HEK293 (cell line): ENCODE measurements at regions not wholly inside any gene's neighbourhood (a gene's known extent, or its start where the extent isn't known, plus 50 kb on each side); places are given as distances from the start of the nearest gene placed in this dataset.
A peak's percentile ranks its signal among the peaks of the same experiment; 100 is the strongest.

Experiments
- CTCF ChIA-PET: fragments of 350-600 bp; formaldehyde crosslinking; extraction: SDS; loops from one replicate; lab custom pipeline; 2021; ENCODE audit warnings: antibody characterized with exemption; lab: Yijun Ruan, JAX
- POLR2A ChIA-PET: fragments of 300-600 bp; formaldehyde crosslinking; extraction: SDS; loops from one replicate; lab custom pipeline; 2020; ENCODE audit warnings: antibody characterized with exemption, inconsistent platforms; lab: Yijun Ruan, JAX
- H3K27ac ChIP-seq: fragments of 200-500 bp; sonication (Bioruptor generic); 2 replicates; pipeline ENCODE4 v1.5.1; 2014; ENCODE audit warnings: low read depth, low read length, control low read depth, inconsistent platforms; ENCODE audit errors: extremely low read depth
- H3K36me3 ChIP-seq, 2 experiments: fragments of 200-500 bp in 1 of 2; sonication (Bioruptor generic) in 1 of 2; 1 replicate in 1 of 2; 2 replicates in 1 of 2; pipeline ENCODE4 v1.5.1; 2014 to 2017; ENCODE audit warnings: inconsistent platforms in 2 of 2, low read length in 2 of 2; ENCODE audit not compliant: control insufficient read depth in 2 of 2, insufficient read depth in 1 of 2
- H3K4me1 ChIP-seq: fragments of 200-500 bp; sonication (Bioruptor generic); 2 replicates; pipeline ENCODE4 v1.5.1; 2014; ENCODE audit warnings: mild to moderate bottlenecking, low read length, inconsistent platforms; ENCODE audit not compliant: control insufficient read depth, insufficient read depth
- H3K4me3 ChIP-seq: 2 replicates; pipeline ENCODE4 v1.5.1; 2011; ENCODE audit warnings: low read depth, mild to moderate bottlenecking, control low read depth, low read length, moderate library complexity
- H3K9me3 ChIP-seq: fragments of 200-500 bp; sonication (Bioruptor generic); 2 replicates; pipeline ENCODE4 v1.5.1; 2014; ENCODE audit warnings: low read depth, low read length, inconsistent platforms; ENCODE audit not compliant: control insufficient read depth, insufficient read depth
- BCL11B ChIP-seq: fragments of 450-650 bp; formaldehyde crosslinking; IDR thresholded peaks from 2 replicates; pipeline ENCODE4 v1.5.1; 2016; ENCODE audit warnings: low read depth, missing biosample characterization, missing genetic modification characterization
- GLIS1 ChIP-seq: fragments of 450-650 bp; formaldehyde crosslinking; IDR thresholded peaks from 2 replicates; pipeline ENCODE4 v1.5.1; 2016; ENCODE audit warnings: missing biosample characterization, missing genetic modification characterization
- KLF1 ChIP-seq: fragments of 450-650 bp; formaldehyde crosslinking; IDR thresholded peaks from 2 replicates; pipeline ENCODE4 v1.5.1; 2016; ENCODE audit warnings: missing biosample characterization, missing genetic modification characterization
- KLF8 ChIP-seq: fragments of 450-650 bp; formaldehyde crosslinking; IDR thresholded peaks from 2 replicates; pipeline ENCODE4 v1.5.1; 2016; ENCODE audit warnings: missing biosample characterization, missing genetic modification characterization
- PRDM1 ChIP-seq: fragments of 450-650 bp; formaldehyde crosslinking; IDR thresholded peaks from 2 replicates; pipeline ENCODE4; 2016; ENCODE audit warnings: missing biosample characterization, missing genetic modification characterization
- RBAK ChIP-seq: fragments of 450-650 bp; formaldehyde crosslinking; IDR thresholded peaks from 2 replicates; pipeline ENCODE4 v1.5.1; 2016; ENCODE audit warnings: missing biosample characterization, missing genetic modification characterization
- TCF7L2 ChIP-seq: IDR thresholded peaks from 2 replicates; pipeline ENCODE4 v1.6.1; 2011; ENCODE audit warnings: low read depth, mild to moderate bottlenecking, inconsistent platforms, low read length, moderate library complexity, borderline replicate concordance
- ZFP41 ChIP-seq: fragments of 450-650 bp; formaldehyde crosslinking; IDR thresholded peaks from 2 replicates; pipeline ENCODE4 v1.5.1; 2016; ENCODE audit warnings: missing biosample characterization, missing genetic modification characterization, borderline replicate concordance
- ZIC2 ChIP-seq: fragments of 450-650 bp; formaldehyde crosslinking; IDR thresholded peaks from 2 replicates; pipeline ENCODE4 v1.5.1; 2016; ENCODE audit warnings: missing biosample characterization, missing genetic modification characterization
- ZNF24 ChIP-seq: fragments of 450-650 bp; formaldehyde crosslinking; IDR thresholded peaks from 2 replicates; pipeline ENCODE4 v1.5.1; 2016; ENCODE audit warnings: missing biosample characterization, missing genetic modification characterization
- ZNF311 ChIP-seq: fragments of 450-650 bp; formaldehyde crosslinking; IDR thresholded peaks from 2 replicates; pipeline ENCODE4 v1.5.1; 2017; ENCODE audit warnings: missing biosample characterization, missing genetic modification characterization, borderline replicate concordance
- ZNF394 ChIP-seq: fragments of 450-650 bp; formaldehyde crosslinking; IDR thresholded peaks from 2 replicates; pipeline ENCODE4 v1.5.1; 2016; ENCODE audit warnings: missing biosample characterization, missing genetic modification characterization, mild to moderate bottlenecking, moderate library complexity, borderline replicate concordance
- ZNF501 ChIP-seq: fragments of 450-650 bp; formaldehyde crosslinking; IDR thresholded peaks from 2 replicates; pipeline ENCODE4 v1.5.1; 2016; ENCODE audit warnings: missing biosample characterization, missing genetic modification characterization
- ZNF624 ChIP-seq: fragments of 450-650 bp; formaldehyde crosslinking; IDR thresholded peaks from 2 replicates; pipeline ENCODE4 v1.5.1; 2017; ENCODE audit warnings: missing biosample characterization, missing genetic modification characterization
- ZNF677 ChIP-seq: fragments of 450-650 bp; IDR thresholded peaks from 2 replicates; pipeline ENCODE4 v1.5.0; 2018; ENCODE audit warnings: missing biosample characterization, mild to moderate bottlenecking, missing genetic modification characterization, moderate library complexity
- ZNF747 ChIP-seq: fragments of 450-650 bp; formaldehyde crosslinking; IDR thresholded peaks from 2 replicates; pipeline ENCODE4 v1.5.1; 2016; ENCODE audit warnings: missing biosample characterization, missing genetic modification characterization
- ZNF830 ChIP-seq: fragments of 450-650 bp; IDR thresholded peaks from 2 replicates; pipeline ENCODE4 v1.5.0; 2018; ENCODE audit warnings: missing biosample characterization, missing genetic modification characterization, low read depth, mild to moderate bottlenecking, moderate library complexity
- ZNF837 ChIP-seq: fragments of 450-650 bp; formaldehyde crosslinking; IDR thresholded peaks from 2 replicates; pipeline ENCODE4 v1.5.1; 2016; ENCODE audit warnings: missing biosample characterization, missing genetic modification characterization
- TF ChIP-seq, protein P1 (sequence below): fragments of 450-650 bp; formaldehyde crosslinking; IDR thresholded peaks from 2 replicates; pipeline ENCODE4 v1.5.1; 2016; ENCODE audit warnings: missing biosample characterization, missing genetic modification characterization
- TF ChIP-seq, protein P2 (sequence below): fragments of 450-650 bp; formaldehyde crosslinking; IDR thresholded peaks from 2 replicates; pipeline ENCODE4 v1.5.1; 2016; ENCODE audit warnings: missing biosample characterization, missing genetic modification characterization, low read depth
- TF ChIP-seq, protein P3 (sequence below): fragments of 450-650 bp; formaldehyde crosslinking; IDR thresholded peaks from 2 replicates; pipeline ENCODE4 v1.5.1; 2016; ENCODE audit warnings: missing biosample characterization, missing genetic modification characterization

- TF ChIP-seq, protein P1, sequence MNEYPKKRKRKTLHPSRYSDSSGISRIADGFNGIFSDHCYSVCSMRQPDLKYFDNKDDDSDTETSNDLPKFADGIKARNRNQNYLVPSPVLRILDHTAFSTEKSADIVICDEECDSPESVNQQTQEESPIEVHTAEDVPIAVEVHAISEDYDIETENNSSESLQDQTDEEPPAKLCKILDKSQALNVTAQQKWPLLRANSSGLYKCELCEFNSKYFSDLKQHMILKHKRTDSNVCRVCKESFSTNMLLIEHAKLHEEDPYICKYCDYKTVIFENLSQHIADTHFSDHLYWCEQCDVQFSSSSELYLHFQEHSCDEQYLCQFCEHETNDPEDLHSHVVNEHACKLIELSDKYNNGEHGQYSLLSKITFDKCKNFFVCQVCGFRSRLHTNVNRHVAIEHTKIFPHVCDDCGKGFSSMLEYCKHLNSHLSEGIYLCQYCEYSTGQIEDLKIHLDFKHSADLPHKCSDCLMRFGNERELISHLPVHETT (tag by site-specific recombination): no peak
- no peak for TF ChIP-seq PRDM1 (tag by site-specific recombination)
- no peak for TF ChIP-seq ZNF501 (tag by site-specific recombination)
- TF ChIP-seq BCL11B (tag by site-specific recombination): no peak
- TF ChIP-seq KLF8 (tag by site-specific recombination): no peak
- no peak for TF ChIP-seq ZNF747 (tag by site-specific recombination)
These were observed 804.6 kb upstream of the COX7C start (continued) for GRCh38 chr5:85813146-85813545.

DNA sequence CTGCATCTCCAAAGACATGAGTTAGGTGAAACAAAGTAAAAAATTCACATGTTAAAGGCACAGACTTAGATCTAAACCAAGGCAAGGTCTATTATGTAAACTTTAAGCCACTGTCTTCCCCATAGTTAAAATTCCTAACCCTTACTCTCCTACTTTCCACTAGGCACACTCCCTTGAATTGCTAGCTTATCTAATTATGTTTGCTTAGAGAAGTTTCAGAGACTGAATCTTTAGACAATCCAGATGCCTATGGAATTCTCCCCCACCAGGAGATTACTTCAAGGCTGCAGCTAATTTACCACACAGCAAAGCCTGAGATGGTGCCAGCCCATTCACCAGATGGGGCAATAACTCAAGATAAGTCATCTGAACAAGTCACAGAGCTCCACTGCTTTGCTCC, 803.1 kb upstream of the COX7C start:
- TF ChIP-seq GLIS1 (tag by site-specific recombination): 0 out of 2 replicates have a peak, but pooled peaks have one; percentile 11
- TF ChIP-seq, protein P2, sequence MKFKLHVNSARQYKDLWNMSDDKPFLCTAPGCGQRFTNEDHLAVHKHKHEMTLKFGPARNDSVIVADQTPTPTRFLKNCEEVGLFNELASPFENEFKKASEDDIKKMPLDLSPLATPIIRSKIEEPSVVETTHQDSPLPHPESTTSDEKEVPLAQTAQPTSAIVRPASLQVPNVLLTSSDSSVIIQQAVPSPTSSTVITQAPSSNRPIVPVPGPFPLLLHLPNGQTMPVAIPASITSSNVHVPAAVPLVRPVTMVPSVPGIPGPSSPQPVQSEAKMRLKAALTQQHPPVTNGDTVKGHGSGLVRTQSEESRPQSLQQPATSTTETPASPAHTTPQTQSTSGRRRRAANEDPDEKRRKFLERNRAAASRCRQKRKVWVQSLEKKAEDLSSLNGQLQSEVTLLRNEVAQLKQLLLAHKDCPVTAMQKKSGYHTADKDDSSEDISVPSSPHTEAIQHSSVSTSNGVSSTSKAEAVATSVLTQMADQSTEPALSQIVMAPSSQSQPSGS (tag by site-specific recombination): no peak
- Histone ChIP-seq H3K27ac (no peak overlapping the region), H3K9me3 (no peaks in the 10 kb centered on the region), H3K4me3 (no peak overlapping the region), H3K36me3 (no peaks in the 10 kb centered on the region), H3K4me1 (no peaks in the 10 kb centered on the region)
- POLR2A ChIA-PET: no interaction called here
- CTCF ChIA-PET: no interaction called here

DNA sequence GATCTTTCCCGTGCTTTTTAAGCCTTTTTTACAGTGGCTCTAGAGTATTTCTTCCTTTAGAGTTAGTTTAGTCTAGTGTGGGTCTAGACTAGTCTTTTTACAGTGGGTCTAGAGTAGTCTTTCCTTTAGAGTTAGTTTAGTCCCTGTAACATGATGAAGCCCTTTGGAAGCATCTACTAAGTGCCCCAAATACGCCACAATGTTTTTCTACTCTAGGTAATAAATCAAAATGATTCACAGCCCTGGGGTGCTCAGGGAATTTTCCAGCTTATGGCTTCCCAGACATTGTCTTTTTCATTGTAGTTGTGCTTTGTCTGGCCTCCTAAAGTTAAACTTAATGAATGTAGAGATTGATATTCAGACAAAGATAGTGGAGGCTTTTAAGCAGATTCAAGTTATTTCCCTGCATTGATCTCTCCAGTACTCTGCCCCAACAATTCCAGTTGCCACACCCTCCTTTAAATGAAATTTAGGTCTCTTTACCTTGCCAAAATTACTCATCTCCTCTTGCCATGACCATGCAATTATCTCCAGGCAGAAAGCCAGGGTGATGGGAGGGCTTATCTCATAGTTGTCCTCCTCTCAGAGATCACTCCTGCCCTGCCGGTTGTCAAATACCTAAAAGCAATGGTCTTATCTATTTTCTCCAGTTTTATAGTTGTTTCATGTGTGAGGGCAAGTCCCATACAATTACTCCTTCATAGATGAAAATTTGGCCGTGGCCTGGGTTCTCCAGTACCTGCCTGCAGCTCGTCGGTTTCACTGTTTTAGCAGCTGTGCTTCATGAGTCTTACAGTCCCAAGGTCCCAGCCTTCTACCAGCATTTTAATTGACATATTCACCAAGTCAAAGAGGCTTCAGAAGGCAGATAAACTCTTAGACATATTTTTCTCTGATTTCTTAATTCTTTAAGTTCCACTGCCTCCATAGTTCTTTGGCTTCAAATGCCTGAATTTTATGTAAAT, 794.0 kb upstream of the COX7C start:
- Histone ChIP-seq H3K4me3 (no peak overlapping the region), H3K27ac (no peak overlapping the region), H3K9me3 (no peaks in the 10 kb centered on the region)
- POLR2A ChIA-PET: interaction anchor here (0.7 kb wide), 1 partner anchor 352 kb away, joined by 3 read pairs; no protein-coding TSS in a partner anchor
- no peak for TF ChIP-seq ZIC2 (tag by site-specific recombination)
- no peak for TF ChIP-seq ZNF311 (tag by site-specific recombination)
- TF ChIP-seq GLIS1 (tag by site-specific recombination): no peak
- TF ChIP-seq ZNF24 (tag by site-specific recombination): no peak
- TF ChIP-seq KLF1 (tag by site-specific recombination): no peak
- TF ChIP-seq ZNF394 (tag by site-specific recombination): no peak
- TF ChIP-seq RBAK (tag by site-specific recombination): no peak
- TF ChIP-seq, all 188 proteins: peak for 0
- CTCF ChIA-PET: interaction anchor here (0.5 kb wide), 1 partner anchor 30 kb away, joined by 3 read pairs; no protein-coding TSS in a partner anchor
- H3K36me3 ChIP-seq: no peaks in the 10 kb centered on the region
- no peaks in the 10 kb centered on the region for H3K4me1 ChIP-seq

DNA sequence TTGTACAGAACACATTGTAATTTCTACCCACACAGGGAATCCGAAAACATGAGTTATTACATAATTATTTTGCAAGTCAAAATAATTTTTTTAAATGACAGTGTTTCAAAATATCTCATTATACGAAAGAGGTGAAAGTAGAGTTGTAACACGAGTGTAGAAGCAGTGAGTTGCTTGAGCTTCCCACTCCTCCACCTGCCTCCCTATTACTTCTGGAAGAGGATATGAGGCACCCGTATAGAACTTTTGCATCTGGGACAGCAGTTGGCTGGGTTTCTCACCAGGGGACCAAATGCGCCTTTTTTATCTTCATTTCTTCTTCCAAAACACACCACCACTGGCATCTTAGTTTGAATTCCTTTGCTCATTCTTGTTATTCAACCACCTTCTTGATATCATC, 779.0 kb upstream of the COX7C start:
- Histone ChIP-seq H3K9me3 (no peaks in the 10 kb centered on the region), H3K4me1 (no peaks in the 10 kb centered on the region), H3K36me3 (no peaks in the 10 kb centered on the region), H3K27ac (no peak overlapping the region), H3K4me3 (no peak overlapping the region)
- no peak for TF ChIP-seq ZNF501 (tag by site-specific recombination)
- no peak for TF ChIP-seq ZNF624
- no peak for TF ChIP-seq ZFP41 (tag by site-specific recombination)
- TF ChIP-seq ZNF837 (tag by site-specific recombination): no peak
- no peak for TF ChIP-seq ZNF677 (tag by site-specific recombination)
- TF ChIP-seq, protein P3, sequence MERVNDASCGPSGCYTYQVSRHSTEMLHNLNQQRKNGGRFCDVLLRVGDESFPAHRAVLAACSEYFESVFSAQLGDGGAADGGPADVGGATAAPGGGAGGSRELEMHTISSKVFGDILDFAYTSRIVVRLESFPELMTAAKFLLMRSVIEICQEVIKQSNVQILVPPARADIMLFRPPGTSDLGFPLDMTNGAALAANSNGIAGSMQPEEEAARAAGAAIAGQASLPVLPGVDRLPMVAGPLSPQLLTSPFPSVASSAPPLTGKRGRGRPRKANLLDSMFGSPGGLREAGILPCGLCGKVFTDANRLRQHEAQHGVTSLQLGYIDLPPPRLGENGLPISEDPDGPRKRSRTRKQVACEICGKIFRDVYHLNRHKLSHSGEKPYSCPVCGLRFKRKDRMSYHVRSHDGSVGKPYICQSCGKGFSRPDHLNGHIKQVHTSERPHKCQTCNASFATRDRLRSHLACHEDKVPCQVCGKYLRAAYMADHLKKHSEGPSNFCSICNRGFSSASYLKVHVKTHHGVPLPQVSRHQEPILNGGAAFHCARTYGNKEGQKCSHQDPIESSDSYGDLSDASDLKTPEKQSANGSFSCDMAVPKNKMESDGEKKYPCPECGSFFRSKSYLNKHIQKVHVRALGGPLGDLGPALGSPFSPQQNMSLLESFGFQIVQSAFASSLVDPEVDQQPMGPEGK (tag by site-specific recombination): no peak
- TF ChIP-seq TCF7L2: no peak
- TF ChIP-seq ZNF830: no peak
- ChIA-PET CTCF (no interaction called here), POLR2A (no interaction called here)
